Naive B cell (primary cell): ENCODE measurements at regions not wholly inside any gene's neighbourhood (a gene's known extent, or its start where the extent isn't known, plus 50 kb on each side); places are given as distances from the start of the nearest gene placed in this dataset.
"Not testable (repeated sequence)": the region's sequence is repeated elsewhere in the genome, so short reads cannot be mapped to it uniquely, and the experiment has no call there.

ENCODE experiments used
- ATAC-seq, 2 donors: fragments of 150-1000 bp; cut with Tn5 transposase; 2 replicates each; pipeline ENCODE4 v1.10.0; 2021; ENCODE audit warnings: low read depth in 2 of 2, mild to moderate bottlenecking in 2 of 2, moderate library complexity in 2 of 2
- DNase-seq: peaks from one replicate; pipeline ENCODE4 v3.0.0; 2022
- H3K27ac Mint-ChIP-seq, 6 donors: one replicate each; pipeline ENCODE4 v1.8.0; 2020 to 2022; ENCODE audit warnings: mild to moderate bottlenecking in 6 of 6, mixed read lengths in 6 of 6, moderate library complexity in 5 of 6, inconsistent platforms in 2 of 6
- H3K27me3 Mint-ChIP-seq, 3 donors: one replicate each; pipeline ENCODE4 v1.8.0; 2021 to 2022; ENCODE audit warnings: mixed read lengths in 3 of 3, mild to moderate bottlenecking in 1 of 3
- H3K36me3 Mint-ChIP-seq, 2 donors: one replicate each; pipeline ENCODE4 v1.8.0; 2020 to 2022; ENCODE audit warnings: mixed read lengths in 2 of 2, inconsistent platforms in 1 of 2, mild to moderate bottlenecking in 1 of 2
- H3K4me1 Mint-ChIP-seq, 3 donors: one replicate each; pipeline ENCODE4 v1.8.0; 2020 to 2022; ENCODE audit warnings: mixed read lengths in 3 of 3, inconsistent platforms in 1 of 3, mild to moderate bottlenecking in 1 of 3, moderate library complexity in 1 of 3
- H3K4me3 Mint-ChIP-seq, 8 donors: one replicate each; pipeline ENCODE4 v1.8.0; 2020 to 2022; ENCODE audit warnings: mild to moderate bottlenecking in 8 of 8, mixed read lengths in 8 of 8, moderate library complexity in 8 of 8, inconsistent platforms in 2 of 8
- H3K9me3 Mint-ChIP-seq, 7 donors: one replicate each; pipeline ENCODE4 v1.8.0; 2020 to 2022; ENCODE audit warnings: mixed read lengths in 7 of 7, mild to moderate bottlenecking in 5 of 7, inconsistent platforms in 2 of 7, moderate library complexity in 1 of 7

- DNase-seq (no peak), ATAC-seq (no peak)
- H3K36me3 Mint-ChIP-seq, result no peaks in the 10 kb centered on the region
- peaks cover 0 to 4% (median 0%) of the 10 kb centered on the region in 7 donors for H3K9me3 Mint-ChIP-seq
- H3K4me1 Mint-ChIP-seq, result no peaks in the 10 kb centered on the region
- no peak overlapping the region for H3K27ac Mint-ChIP-seq
- H3K4me3 Mint-ChIP-seq, result no peak overlapping the region
- H3K27me3 Mint-ChIP-seq, result no peaks in the 10 kb centered on the region
These were observed 213.2 kb downstream of the SPANXN3 start for GRCh38 chrX:143304025-143304424.

GRCh38 chrX:143298663-143299241, 218.5 kb downstream of the SPANXN3 start:
- no peaks in the 10 kb centered on the region for H3K27me3 Mint-ChIP-seq
- peaks cover 0 to 7% (median 3%) of the 10 kb centered on the region in 7 donors for H3K9me3 Mint-ChIP-seq
- no peaks in the 10 kb centered on the region for H3K4me1 Mint-ChIP-seq
- no peaks in the 10 kb centered on the region for H3K36me3 Mint-ChIP-seq
- H3K4me3 Mint-ChIP-seq, result no peak overlapping the region
- no peak for ATAC-seq
- no peak for DNase-seq
- no peak overlapping the region for H3K27ac Mint-ChIP-seq

GRCh38 chrX:143296521-143296920, 220.8 kb downstream of the SPANXN3 start:
- no peaks in the 10 kb centered on the region for H3K27me3 Mint-ChIP-seq
- no peak overlapping the region for H3K4me3 Mint-ChIP-seq
- H3K36me3 Mint-ChIP-seq, result no peaks in the 10 kb centered on the region
- peaks cover 0 to 7% (median 3%) of the 10 kb centered on the region in 7 donors for H3K9me3 Mint-ChIP-seq
- no peaks in the 10 kb centered on the region for H3K4me1 Mint-ChIP-seq
- no peak for ATAC-seq
- DNase-seq, result no peak
- no peak overlapping the region for H3K27ac Mint-ChIP-seq

GRCh38 chrX:143287236-143287635, 230.0 kb downstream of the SPANXN3 start:
- H3K4me3 Mint-ChIP-seq, result no peak overlapping the region
- no peak overlapping the region for H3K27ac Mint-ChIP-seq
- H3K9me3 Mint-ChIP-seq, result peaks cover 0 to 3% (median 0%) of the 10 kb centered on the region in 7 donors
- H3K27me3 Mint-ChIP-seq, result no peaks in the 10 kb centered on the region
- DNase-seq (no peak), ATAC-seq (no peak)
- H3K4me1 Mint-ChIP-seq, result no peaks in the 10 kb centered on the region
- H3K36me3 Mint-ChIP-seq, result no peaks in the 10 kb centered on the region

- DNase-seq (no peak), ATAC-seq (no peak)
- no peak overlapping the region for H3K4me3 Mint-ChIP-seq
- no peaks in the 10 kb centered on the region for H3K27me3 Mint-ChIP-seq
- no peaks in the 10 kb centered on the region for H3K36me3 Mint-ChIP-seq
- H3K27ac Mint-ChIP-seq, result no peak overlapping the region
- no peaks in the 10 kb centered on the region for H3K4me1 Mint-ChIP-seq
- peaks cover 0 to 7% (median 1%) of the 10 kb centered on the region in 7 donors for H3K9me3 Mint-ChIP-seq
These were observed 244.6 kb downstream of the SPANXN4 start for GRCh38 chrX:143270317-143270716.

GRCh38 chrX:143244593-143244992, 218.9 kb downstream of the SPANXN4 start:
- H3K36me3 Mint-ChIP-seq, H3K4me1 Mint-ChIP-seq, H3K27me3 Mint-ChIP-seq, H3K27ac Mint-ChIP-seq, H3K4me3 Mint-ChIP-seq, DNase-seq, ATAC-seq: not testable (repeated sequence)
- H3K9me3 Mint-ChIP-seq, result peaks cover 0 to 17% (median 3%) of the 10 kb centered on the region in 7 donors

- Mint-ChIP-seq H3K36me3 (no peaks in the 10 kb centered on the region), H3K4me1 (no peaks in the 10 kb centered on the region), H3K9me3 (peaks cover 0 to 9% (median 7%) of the 10 kb centered on the region in 7 donors), H3K4me3 (no peak overlapping the region), H3K27me3 (no peaks in the 10 kb centered on the region), H3K27ac (no peak overlapping the region)
- ATAC-seq (no peak), DNase-seq (no peak)
These were observed 214.9 kb downstream of the SPANXN4 start for GRCh38 chrX:143240658-143241057.

GRCh38 chrX:143231492-143231891, 205.8 kb downstream of the SPANXN4 start:
- Mint-ChIP-seq H3K9me3 (peaks cover 0 to 12% (median 6%) of the 10 kb centered on the region in 7 donors), H3K27me3 (no peaks in the 10 kb centered on the region), H3K27ac (no peak overlapping the region), H3K36me3 (no peaks in the 10 kb centered on the region), H3K4me3 (no peak overlapping the region), H3K4me1 (no peaks in the 10 kb centered on the region)
- ATAC-seq (no peak), DNase-seq (no peak)

- not testable (repeated sequence) for H3K4me3 Mint-ChIP-seq, H3K9me3 Mint-ChIP-seq, H3K27ac Mint-ChIP-seq, H3K27me3 Mint-ChIP-seq, H3K36me3 Mint-ChIP-seq, H3K4me1 Mint-ChIP-seq, ATAC-seq, DNase-seq
These were observed 202.9 kb downstream of the SPANXN4 start for GRCh38 chrX:143228600-143228999.

GRCh38 chrX:143206966-143207365, 181.2 kb downstream of the SPANXN4 start:
- H3K4me1 Mint-ChIP-seq, result no peaks in the 10 kb centered on the region
- H3K27ac Mint-ChIP-seq, result no peak overlapping the region
- peaks cover 0 to 7% (median 3%) of the 10 kb centered on the region in 7 donors for H3K9me3 Mint-ChIP-seq
- ATAC-seq (no peak), DNase-seq (no peak)
- no peaks in the 10 kb centered on the region for H3K36me3 Mint-ChIP-seq
- no peaks in the 10 kb centered on the region for H3K27me3 Mint-ChIP-seq
- H3K4me3 Mint-ChIP-seq, result no peak overlapping the region

- Mint-ChIP-seq H3K27me3 (no peaks in the 10 kb centered on the region), H3K4me3 (no peak overlapping the region), H3K27ac (no peak overlapping the region), H3K4me1 (no peaks in the 10 kb centered on the region), H3K9me3 (peaks cover 0 to 9% (median 0%) of the 10 kb centered on the region in 7 donors), H3K36me3 (no peaks in the 10 kb centered on the region)
- ATAC-seq (no peak), DNase-seq (no peak)
These were observed 146.0 kb downstream of the SPANXN4 start for GRCh38 chrX:143171703-143172102.

- ATAC-seq, result no peak
- Mint-ChIP-seq H3K27me3 (no peaks in the 10 kb centered on the region), H3K27ac (peak overlapping the region in 1 of 6 donors; percentile 39), H3K36me3 (no peaks in the 10 kb centered on the region), H3K4me1 (no peaks in the 10 kb centered on the region), H3K4me3 (no peak overlapping the region), H3K9me3 (peaks cover 0 to 5% (median 0%) of the 10 kb centered on the region in 7 donors)
- no peak for DNase-seq
These were observed 140.1 kb downstream of the SPANXN4 start for GRCh38 chrX:143165778-143166177.

- H3K4me1 Mint-ChIP-seq, result no peaks in the 10 kb centered on the region
- no peaks in the 10 kb centered on the region for H3K36me3 Mint-ChIP-seq
- ATAC-seq (no peak), DNase-seq (no peak)
- no peak overlapping the region for H3K4me3 Mint-ChIP-seq
- peaks cover 0 to 19% (median 8%) of the 10 kb centered on the region in 7 donors for H3K9me3 Mint-ChIP-seq
- no peak overlapping the region for H3K27ac Mint-ChIP-seq
- H3K27me3 Mint-ChIP-seq, result no peaks in the 10 kb centered on the region
These were observed 114.0 kb downstream of the SPANXN4 start for GRCh38 chrX:143139681-143140080.

GRCh38 chrX:143121477-143121876, 95.7 kb downstream of the SPANXN4 start:
- no peak for ATAC-seq
- Mint-ChIP-seq H3K9me3 (peaks cover 0 to 5% (median 0%) of the 10 kb centered on the region in 7 donors), H3K27me3 (no peaks in the 10 kb centered on the region), H3K4me3 (no peak overlapping the region), H3K4me1 (no peaks in the 10 kb centered on the region), H3K36me3 (no peaks in the 10 kb centered on the region), H3K27ac (no peak overlapping the region)
- DNase-seq, result no peak

GRCh38 chrX:143115466-143115865, 89.7 kb downstream of the SPANXN4 start:
- Mint-ChIP-seq H3K4me3 (no peak overlapping the region), H3K27me3 (no peaks in the 10 kb centered on the region), H3K4me1 (no peaks in the 10 kb centered on the region), H3K36me3 (no peaks in the 10 kb centered on the region), H3K27ac (no peak overlapping the region), H3K9me3 (peaks cover 0 to 5% (median 0%) of the 10 kb centered on the region in 7 donors)
- no peak for ATAC-seq
- no peak for DNase-seq
